Cardiac fibroblast (primary cell): ENCODE measurements at regions not wholly inside any gene's neighbourhood (a gene's known extent, or its start where the extent isn't known, plus 50 kb on each side); places are given as distances from the start of the nearest gene placed in this dataset.
A peak's percentile ranks its signal among the peaks of the same experiment; 100 is the strongest.
"Not testable (repeated sequence)": the region's sequence is repeated elsewhere in the genome, so short reads cannot be mapped to it uniquely, and the experiment has no call there.

Experiments
- DNase-seq, 2 donors: peaks; one replicate each; pipeline versions ENCODE4 v3.0.0 to v3.0.0-alpha.2; 2010; ENCODE audit warnings: low read depth in 2 of 2
- H3K4me3 ChIP-seq, 2 donors: replicated peaks in 1 of 2; 1 replicate in 1 of 2; 2 replicates in 1 of 2; pipeline ENCODE4 v1.5.1; 2011; ENCODE audit warnings: low read depth in 2 of 2, low read length in 2 of 2, mild to moderate bottlenecking in 2 of 2, moderate library complexity in 1 of 2
- CTCF ChIP-seq: IDR thresholded peaks from one replicate; pipeline ENCODE4 v1.5.1; 2011; ENCODE audit warnings: low read depth, mild to moderate bottlenecking, low read length, inconsistent platforms

GRCh38 chr7:65651174-65651573 lies 221.7 kb upstream of the VKORC1L1 start:
- DNase-seq, H3K4me3 ChIP-seq: not testable (repeated sequence)

GRCh38 chr7:65651826-65652592 lies 220.9 kb upstream of the VKORC1L1 start:
- not testable (repeated sequence) for DNase-seq, H3K4me3 ChIP-seq

- not testable (repeated sequence) for DNase-seq, H3K4me3 ChIP-seq
Measured at GRCh38 chr7:65652669-65653068, 220.2 kb upstream of the VKORC1L1 start.

- not testable (repeated sequence) for H3K4me3 ChIP-seq, DNase-seq
Measured at GRCh38 chr7:65656494-65657188, 216.2 kb upstream of the VKORC1L1 start.

GRCh38 chr7:65683362-65683761 lies 189.5 kb upstream of the VKORC1L1 start:
- H3K4me3 ChIP-seq, DNase-seq: not testable (repeated sequence)

GRCh38 chr7:65699026-65699714 lies 173.7 kb upstream of the VKORC1L1 start:
- peak in 1 of 2 donors; percentile 18 for DNase-seq
- not testable (repeated sequence) for H3K4me3 ChIP-seq

- H3K4me3 ChIP-seq, DNase-seq: not testable (repeated sequence)
Measured at GRCh38 chr7:65699715-65700356, 173.0 kb upstream of the VKORC1L1 start.

- H3K4me3 ChIP-seq = not testable (repeated sequence)
- DNase-seq = peak in 1 of 2 donors; percentile 30
Measured at GRCh38 chr7:65719123-65719798, 153.6 kb upstream of the VKORC1L1 start.

- peak; percentile 73 for TF ChIP-seq CTCF
- DNase-seq = peak; percentile 41 to 42
- no peak overlapping the region for H3K4me3 ChIP-seq
Measured at GRCh38 chr7:65722361-65722792, 150.5 kb upstream of the VKORC1L1 start.

- DNase-seq, H3K4me3 ChIP-seq: not testable (repeated sequence)
Measured at GRCh38 chr7:65727182-65727581, 145.7 kb upstream of the VKORC1L1 start.

GRCh38 chr7:65731129-65731528 lies 141.7 kb upstream of the VKORC1L1 start:
- no peak for TF ChIP-seq CTCF
- peak overlapping the region in 1 of 2 donors; percentile 33 for H3K4me3 ChIP-seq
- DNase-seq = no peak
